Body of pancreas (tissue), 4 donors: ENCODE measurements at regions not wholly inside any gene's neighbourhood (a gene's known extent, or its start where the extent isn't known, plus 50 kb on each side); places are given as distances from the start of the nearest gene placed in this dataset.

ENCODE experiments used
- CTCF ChIP-seq, 7 experiments: fragments of 450-650 bp in 4 of 7; fragments of 200-600 bp in 3 of 7; sonication (generic) in 3 of 7; IDR thresholded peaks; one replicate each; pipeline ENCODE4 v1.5.1; 2016 to 2019; ENCODE audit warnings: antibody characterized with exemption in 7 of 7
- POLR2A ChIP-seq, 3 donors: fragments of 450-650 bp; IDR thresholded peaks; one replicate each; pipeline ENCODE4 v1.6.1; 2016; ENCODE audit warnings: antibody characterized with exemption in 3 of 3, mild to moderate bottlenecking in 2 of 3

- TF ChIP-seq CTCF (IDR thresholded peaks at IDR 0.05) (no peak), POLR2A (IDR thresholded peaks at IDR 0.05) (no peak)
These were observed 96.4 kb downstream of the PYDC2 start for GRCh38 chr3:191557322-191557721.
